ENCODE measurements at regions not wholly inside any gene's neighbourhood (a gene's known extent, or its start where the extent isn't known, plus 50 kb on each side); places are given as distances from the start of the nearest gene placed in this dataset.
"Not testable (repeated sequence)": the region's sequence is repeated elsewhere in the genome, so short reads cannot be mapped to it uniquely, and the experiment has no call there.

DNA sequence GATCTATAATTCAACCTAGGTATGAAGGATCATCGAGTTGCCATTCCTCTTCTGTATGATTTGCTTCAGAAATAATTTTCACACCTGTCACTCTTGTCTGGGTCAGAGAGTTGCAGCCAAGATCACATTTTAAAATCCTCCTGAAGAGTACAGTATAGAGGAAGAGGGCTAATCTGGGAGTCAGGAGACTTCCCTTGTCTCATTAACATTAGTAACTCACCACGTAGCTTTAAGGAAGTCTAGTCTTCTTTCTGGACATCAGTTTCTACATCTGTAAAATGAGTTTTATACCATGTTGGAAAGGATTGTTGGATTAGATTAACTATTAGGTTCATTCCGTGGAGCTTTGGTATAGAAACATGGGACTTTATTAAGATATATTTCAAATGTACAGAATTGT lies 109.4 kb downstream of the TDRD15 start:
- Histone ChIP-seq H3K36me3 (ENCODE audit: control insufficient read depth, low read length) (no peaks in the 10 kb centered on the region), H3F3A (ENCODE audit: control insufficient read depth, insufficient read depth) (no peaks in the 10 kb centered on the region), H3K27ac (ENCODE audit: low read depth, low read length) (peak overlapping the region; percentile 55; the same call in 1 of the 2 replicates), H3K4me2 (ENCODE audit: low read length) (0 out of 2 replicates have a peak overlapping the region, but pooled peaks have one; percentile 62), H3K9me3 (ENCODE audit: control insufficient read depth, insufficient read depth, low read length) (no peaks in the 10 kb centered on the region), H3K4me1 (ENCODE audit: control insufficient read depth, low read length) (peaks cover 27% of the 10 kb centered on the region), H3K79me2 (ENCODE audit: control insufficient read depth, low read length) (no peaks in the 10 kb centered on the region), H3K27me3 (ENCODE audit: control insufficient read depth, low read length) (no peaks in the 10 kb centered on the region), H4K20me1 (ENCODE audit: control insufficient read depth, insufficient read depth, low read depth, low read length) (no peaks in the 10 kb centered on the region), H3K4me3 (ENCODE audit: low read length) (no peak overlapping the region; the same call in 1 of the 2 replicates), H3K9me2 (replicated peaks; ENCODE audit: control insufficient read depth, low read length) (no peaks in the 10 kb centered on the region)
- TF ChIP-seq EZH2phosphoT487 (IDR thresholded peaks at IDR 0.05; ENCODE audit: borderline replicate concordance, low read length) = no peak
- TF ChIP-seq, protein P1, sequence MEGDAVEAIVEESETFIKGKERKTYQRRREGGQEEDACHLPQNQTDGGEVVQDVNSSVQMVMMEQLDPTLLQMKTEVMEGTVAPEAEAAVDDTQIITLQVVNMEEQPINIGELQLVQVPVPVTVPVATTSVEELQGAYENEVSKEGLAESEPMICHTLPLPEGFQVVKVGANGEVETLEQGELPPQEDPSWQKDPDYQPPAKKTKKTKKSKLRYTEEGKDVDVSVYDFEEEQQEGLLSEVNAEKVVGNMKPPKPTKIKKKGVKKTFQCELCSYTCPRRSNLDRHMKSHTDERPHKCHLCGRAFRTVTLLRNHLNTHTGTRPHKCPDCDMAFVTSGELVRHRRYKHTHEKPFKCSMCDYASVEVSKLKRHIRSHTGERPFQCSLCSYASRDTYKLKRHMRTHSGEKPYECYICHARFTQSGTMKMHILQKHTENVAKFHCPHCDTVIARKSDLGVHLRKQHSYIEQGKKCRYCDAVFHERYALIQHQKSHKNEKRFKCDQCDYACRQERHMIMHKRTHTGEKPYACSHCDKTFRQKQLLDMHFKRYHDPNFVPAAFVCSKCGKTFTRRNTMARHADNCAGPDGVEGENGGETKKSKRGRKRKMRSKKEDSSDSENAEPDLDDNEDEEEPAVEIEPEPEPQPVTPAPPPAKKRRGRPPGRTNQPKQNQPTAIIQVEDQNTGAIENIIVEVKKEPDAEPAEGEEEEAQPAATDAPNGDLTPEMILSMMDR (IDR thresholded peaks at IDR 0.05; ENCODE audit: low read depth, low read length, poor library complexity, severe bottlenecking) = no peak

DNA sequence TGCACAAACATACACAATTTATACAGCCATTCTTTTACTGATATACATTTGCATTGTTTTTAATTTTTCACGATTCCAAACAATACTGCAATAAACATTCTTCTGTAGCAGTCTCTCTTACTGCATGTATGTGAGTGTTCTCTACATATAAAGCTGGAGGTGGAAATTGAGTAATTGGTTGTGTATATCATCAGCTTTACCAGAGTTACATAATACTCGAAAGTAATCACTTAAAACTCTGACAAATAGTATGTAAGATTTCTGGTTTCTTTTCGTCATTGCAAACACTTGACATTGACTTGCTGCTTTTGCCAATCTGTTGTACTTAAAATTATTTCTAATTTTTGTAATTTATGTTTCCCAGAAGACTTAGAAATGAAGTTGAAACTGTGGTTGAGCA lies 110.2 kb downstream of the TDRD15 start:
- no peaks in the 10 kb centered on the region for H3K79me2 ChIP-seq (ENCODE audit: control insufficient read depth, low read length)
- peaks cover 24% of the 10 kb centered on the region for H3K4me1 ChIP-seq (ENCODE audit: control insufficient read depth, low read length)

DNA sequence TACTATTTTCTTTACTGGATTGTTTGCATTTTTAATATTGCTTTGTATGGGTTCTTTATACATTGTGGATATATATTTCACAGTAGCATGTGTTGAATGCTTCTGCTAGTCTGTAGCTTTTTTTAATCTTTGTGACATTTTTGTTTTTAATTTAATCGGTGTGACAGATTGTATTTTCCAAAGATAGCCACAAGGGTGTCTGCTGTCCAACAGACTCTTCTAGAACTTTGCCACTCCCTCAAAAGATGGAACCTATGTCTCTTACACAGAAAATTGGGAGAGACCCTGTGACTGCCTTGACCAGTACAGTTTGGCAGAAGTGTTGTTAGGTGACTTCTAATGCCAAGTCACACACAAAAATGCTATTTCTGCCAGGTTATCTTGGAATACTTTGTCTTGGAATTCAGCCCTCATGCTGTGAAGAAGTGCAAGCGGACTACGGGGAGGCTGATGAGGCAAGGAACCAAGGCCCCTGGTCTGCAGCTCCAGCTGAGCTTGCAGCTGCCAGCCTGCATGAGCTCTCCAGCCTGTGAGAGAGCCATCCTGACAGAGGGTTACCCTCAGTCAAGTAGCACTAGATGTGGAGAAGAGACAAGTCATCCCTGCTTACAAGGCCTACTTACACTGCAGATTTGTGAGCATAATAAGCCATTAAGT lies 110.8 kb downstream of the TDRD15 start:
- H3K27me3 ChIP-seq (ENCODE audit: control insufficient read depth, low read length) = no peaks in the 10 kb centered on the region
- no peak overlapping the region for H3K4me2 ChIP-seq (ENCODE audit: low read length)
- peaks cover 24% of the 10 kb centered on the region for H3K4me1 ChIP-seq (ENCODE audit: control insufficient read depth, low read length)
- H3F3A ChIP-seq (ENCODE audit: control insufficient read depth, insufficient read depth) = no peaks in the 10 kb centered on the region
- no peak overlapping the region for H3K4me3 ChIP-seq (ENCODE audit: low read length)
- no peaks in the 10 kb centered on the region for H3K9me2 ChIP-seq (replicated peaks; ENCODE audit: control insufficient read depth, low read length)
- H3K27ac ChIP-seq (ENCODE audit: low read depth, low read length) = no peak overlapping the region
- no peaks in the 10 kb centered on the region for H4K20me1 ChIP-seq (ENCODE audit: control insufficient read depth, insufficient read depth, low read depth, low read length)
- TF ChIP-seq EZH2phosphoT487 (IDR thresholded peaks at IDR 0.05; ENCODE audit: borderline replicate concordance, low read length) = no peak
- TF ChIP-seq, protein P1 (IDR thresholded peaks at IDR 0.05; ENCODE audit: low read depth, low read length, poor library complexity, severe bottlenecking) = no peak
- no peaks in the 10 kb centered on the region for H3K79me2 ChIP-seq (ENCODE audit: control insufficient read depth, low read length)
- H3K9me3 ChIP-seq (ENCODE audit: control insufficient read depth, insufficient read depth, low read length) = no peaks in the 10 kb centered on the region
- no peaks in the 10 kb centered on the region for H3K36me3 ChIP-seq (ENCODE audit: control insufficient read depth, low read length)

More for the DNA sequence above, 110.2 kb downstream of the TDRD15 start:
- Histone ChIP-seq H3K36me3 (ENCODE audit: control insufficient read depth, low read length) (no peaks in the 10 kb centered on the region), H3K27ac (ENCODE audit: low read depth, low read length) (no peak overlapping the region), H4K20me1 (ENCODE audit: control insufficient read depth, insufficient read depth, low read depth, low read length) (no peaks in the 10 kb centered on the region), H3K4me2 (ENCODE audit: low read length) (no peak overlapping the region), H3K4me3 (ENCODE audit: low read length) (no peak overlapping the region), H3K9me2 (replicated peaks; ENCODE audit: control insufficient read depth, low read length) (no peaks in the 10 kb centered on the region), H3F3A (ENCODE audit: control insufficient read depth, insufficient read depth) (no peaks in the 10 kb centered on the region), H3K27me3 (ENCODE audit: control insufficient read depth, low read length) (no peaks in the 10 kb centered on the region), H3K9me3 (ENCODE audit: control insufficient read depth, insufficient read depth, low read length) (no peaks in the 10 kb centered on the region)
- no peak for TF ChIP-seq EZH2phosphoT487 (IDR thresholded peaks at IDR 0.05; ENCODE audit: borderline replicate concordance, low read length)
- TF ChIP-seq, protein P1 (IDR thresholded peaks at IDR 0.05; ENCODE audit: low read depth, low read length, poor library complexity, severe bottlenecking) = no peak

DNA sequence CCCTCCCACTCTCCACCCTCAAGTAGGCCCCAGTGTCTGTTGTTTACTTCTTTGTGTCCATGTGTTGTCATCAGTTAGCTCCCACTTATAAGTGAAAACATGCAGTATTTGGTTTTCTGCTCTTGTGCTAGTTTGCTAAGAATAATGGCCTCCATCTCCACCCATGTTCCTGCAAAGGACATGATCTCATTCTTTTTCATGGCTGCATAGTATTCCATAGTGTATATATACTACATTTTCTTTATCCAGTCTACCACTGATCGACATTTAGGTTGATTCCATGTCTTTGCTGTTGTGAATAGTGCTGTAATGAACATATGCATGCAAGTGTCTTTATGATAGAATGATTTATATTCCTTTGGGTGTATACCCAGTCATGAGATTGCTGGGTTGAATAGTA lies 116.0 kb downstream of the TDRD15 start:
- H4K20me1 ChIP-seq (ENCODE audit: control insufficient read depth, insufficient read depth, low read depth, low read length); H3K79me2 ChIP-seq (ENCODE audit: control insufficient read depth, low read length); H3K27ac ChIP-seq (ENCODE audit: low read depth, low read length); H3K27me3 ChIP-seq (ENCODE audit: control insufficient read depth, low read length); H3K4me2 ChIP-seq (ENCODE audit: low read length); H3F3A ChIP-seq (ENCODE audit: control insufficient read depth, insufficient read depth); H3K36me3 ChIP-seq (ENCODE audit: control insufficient read depth, low read length); H3K4me3 ChIP-seq (ENCODE audit: low read length); H3K9me3 ChIP-seq (ENCODE audit: control insufficient read depth, insufficient read depth, low read length); H3K4me1 ChIP-seq (ENCODE audit: control insufficient read depth, low read length); H3K9me2 ChIP-seq (replicated peaks; ENCODE audit: control insufficient read depth, low read length): not testable (repeated sequence)
